Spleen (tissue), 7 donors: ENCODE measurements at regions not wholly inside any gene's neighbourhood (a gene's known extent, or its start where the extent isn't known, plus 50 kb on each side); places are given as distances from the start of the nearest gene placed in this dataset.
"Not testable (repeated sequence)": the region's sequence is repeated elsewhere in the genome, so short reads cannot be mapped to it uniquely, and the experiment has no call there.

Experiments used
- CTCF ChIP-seq, 11 experiments: fragments of 200-600 bp in 7 of 11; fragments of 450-650 bp in 4 of 11; sonication (generic) in 4 of 11; IDR thresholded peaks in 8 of 11; conservative IDR thresholded peaks in 3 of 11; 1 replicate in 7 of 11; 2 replicates in 4 of 11; pipeline versions ENCODE4 v1.4.0 to v1.8.0; 2016 to 2021; ENCODE audit warnings: antibody characterized with exemption in 11 of 11, inconsistent platforms in 4 of 11, mild to moderate bottlenecking in 1 of 11
- POLR2A ChIP-seq, 3 donors: fragments of 450-650 bp; IDR thresholded peaks; one replicate each; pipeline ENCODE4 v1.5.1; 2017; ENCODE audit warnings: antibody characterized with exemption in 3 of 3, mild to moderate bottlenecking in 1 of 3
- POLR2AphosphoS5 ChIP-seq, 3 donors: sonication (generic); formaldehyde crosslinking; IDR thresholded peaks; one replicate each; pipeline ENCODE4 v1.5.1; 2017; ENCODE audit warnings: antibody characterized with exemption in 3 of 3
- donor health status: DM: no; HTN: no; CAD: no; lungs with moderate emphysema.
- donor health status: DM: no; HTN: no; CAD: no.
- donor health status: DM: no; HTN: no; CAD: no.

- not testable (repeated sequence) for TF ChIP-seq CTCF (IDR thresholded peaks at IDR 0.05 in 8 of 11, conservative IDR thresholded peaks at IDR 0.05 in 3 of 11); POLR2AphosphoS5 (IDR thresholded peaks at IDR 0.05); POLR2A (IDR thresholded peaks at IDR 0.05)
These were observed 95.6 kb upstream of the RAB4A start for GRCh38 chr1:229175297-229175696.
